ENCODE measurements at regions not wholly inside any gene's neighbourhood (a gene's known extent, or its start where the extent isn't known, plus 50 kb on each side); places are given as distances from the start of the nearest gene placed in this dataset.

DNA sequence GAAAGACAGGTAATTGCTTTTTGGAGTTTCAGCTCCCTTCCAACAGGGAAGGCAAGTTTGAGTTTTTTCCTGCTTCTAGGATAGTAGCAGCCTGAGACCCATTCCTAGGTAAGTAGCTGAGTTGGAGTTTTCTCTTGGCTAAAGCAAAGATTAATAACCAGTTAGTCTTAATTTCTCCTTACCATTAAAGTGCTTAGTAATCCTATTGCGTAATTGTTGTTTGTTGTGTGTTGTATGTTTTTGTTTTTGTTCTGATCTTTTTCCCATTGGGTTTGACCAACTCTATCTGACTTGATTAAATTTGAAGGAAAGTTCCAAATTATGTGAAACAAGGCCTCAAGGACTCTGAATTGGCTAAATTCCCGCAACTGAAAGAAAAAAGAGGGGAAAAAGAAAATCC is 83.5 kb downstream of the TBX22 start:
- DNase-seq (ENCODE audit: low spot score), result no peak

DNA sequence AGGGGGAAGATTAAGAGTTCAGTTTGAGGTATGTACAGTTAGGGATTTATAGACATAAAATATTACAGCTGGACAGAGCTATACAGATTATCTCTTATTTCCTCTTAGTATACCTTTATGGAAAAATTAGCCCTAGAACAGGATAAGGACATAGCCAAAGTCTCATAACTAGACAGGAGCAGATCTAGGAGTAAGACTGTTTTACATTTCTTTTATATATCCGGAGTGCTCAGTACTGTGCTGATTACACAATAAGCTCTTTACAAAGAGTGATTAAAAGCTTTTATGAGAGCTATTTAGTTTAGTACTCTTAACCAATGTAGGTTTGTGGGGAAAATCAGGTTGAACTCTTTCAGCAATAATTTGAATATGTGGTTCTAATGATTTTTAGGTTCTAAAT is 105.8 kb downstream of the TBX22 start:
- no peak for DNase-seq (ENCODE audit: low spot score)

DNA sequence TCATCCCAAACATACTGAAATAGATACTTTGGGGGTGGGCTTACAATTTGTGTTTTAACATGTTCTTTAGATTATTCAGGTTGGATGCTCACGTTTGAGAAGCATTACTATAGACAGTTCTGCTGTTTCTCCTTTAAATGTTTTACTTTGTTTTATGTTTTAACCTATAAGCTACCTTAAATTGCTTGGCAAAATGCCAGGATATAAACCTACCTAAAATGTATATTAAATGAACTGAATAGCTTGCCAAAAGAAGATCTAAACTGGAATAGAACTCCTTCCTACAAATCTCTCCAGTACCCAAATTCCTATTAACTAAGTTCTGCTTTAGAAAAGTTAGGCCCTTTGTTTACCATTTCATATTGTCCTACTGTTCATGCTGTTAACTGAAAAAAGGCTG is 124.4 kb downstream of the TBX22 start:
- no peak for DNase-seq (ENCODE audit: low spot score)

DNA sequence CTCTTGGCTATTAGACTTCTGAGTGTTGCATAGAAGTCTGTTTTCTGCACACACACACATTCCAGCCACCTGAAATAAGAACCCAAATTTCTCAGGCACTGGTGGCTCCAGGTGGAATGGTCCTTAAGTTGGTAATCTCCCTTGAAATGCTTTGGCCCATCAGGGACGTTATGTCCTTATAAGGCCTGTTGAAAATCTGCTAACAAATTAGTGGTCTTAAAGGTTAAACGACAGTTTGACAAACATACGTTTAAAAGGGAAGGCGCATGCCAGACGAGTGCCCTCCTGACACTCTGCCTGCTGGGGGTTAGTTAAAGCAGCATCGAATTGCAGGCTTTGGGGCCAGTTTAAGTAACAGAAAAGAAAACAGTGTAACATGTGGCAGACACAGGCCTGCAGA is 125.0 kb downstream of the TBX22 start:
- DNase-seq (ENCODE audit: low spot score), result no peak

DNA sequence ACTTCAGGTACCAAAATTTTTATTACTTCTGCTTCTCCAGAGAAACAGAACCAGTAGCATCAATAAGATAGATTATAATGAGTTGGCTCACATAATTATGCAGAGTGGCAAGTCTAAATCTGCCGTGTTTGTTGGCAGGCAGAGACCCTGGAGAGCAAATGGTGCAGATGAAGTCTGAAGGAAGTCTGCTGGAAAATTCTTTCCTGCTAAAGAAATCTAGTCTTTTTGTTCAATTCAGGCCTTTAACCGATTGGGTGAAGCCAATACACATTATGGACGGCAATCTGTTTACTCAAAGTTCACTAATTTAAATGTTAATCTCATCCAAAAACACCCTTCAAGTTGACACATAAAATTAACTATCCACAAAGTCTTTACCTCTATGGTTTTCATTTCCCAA is 156.0 kb downstream of the TBX22 start:
- DNase-seq (ENCODE audit: low spot score), result no peak

DNA sequence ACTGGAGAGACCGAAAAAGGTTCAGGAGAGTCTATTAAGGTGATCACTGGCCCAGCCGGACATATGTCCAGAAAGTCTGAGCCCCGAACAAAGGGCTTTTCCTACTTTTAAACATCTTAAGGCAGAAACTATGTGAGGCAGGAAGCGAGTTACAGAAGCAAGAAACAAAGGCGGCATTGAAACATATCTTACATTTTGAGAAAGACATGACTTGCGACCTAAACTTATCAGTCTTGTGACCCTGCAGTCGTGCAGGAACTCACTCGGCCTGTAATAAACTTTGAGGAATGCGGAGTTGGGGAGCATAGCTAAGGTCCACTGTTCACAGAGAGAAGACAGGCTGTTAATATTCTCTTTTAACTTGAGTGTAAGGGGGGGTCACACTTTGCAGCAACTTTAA is 158.7 kb downstream of the TBX22 start:
- no peak for DNase-seq (ENCODE audit: low spot score)

DNA sequence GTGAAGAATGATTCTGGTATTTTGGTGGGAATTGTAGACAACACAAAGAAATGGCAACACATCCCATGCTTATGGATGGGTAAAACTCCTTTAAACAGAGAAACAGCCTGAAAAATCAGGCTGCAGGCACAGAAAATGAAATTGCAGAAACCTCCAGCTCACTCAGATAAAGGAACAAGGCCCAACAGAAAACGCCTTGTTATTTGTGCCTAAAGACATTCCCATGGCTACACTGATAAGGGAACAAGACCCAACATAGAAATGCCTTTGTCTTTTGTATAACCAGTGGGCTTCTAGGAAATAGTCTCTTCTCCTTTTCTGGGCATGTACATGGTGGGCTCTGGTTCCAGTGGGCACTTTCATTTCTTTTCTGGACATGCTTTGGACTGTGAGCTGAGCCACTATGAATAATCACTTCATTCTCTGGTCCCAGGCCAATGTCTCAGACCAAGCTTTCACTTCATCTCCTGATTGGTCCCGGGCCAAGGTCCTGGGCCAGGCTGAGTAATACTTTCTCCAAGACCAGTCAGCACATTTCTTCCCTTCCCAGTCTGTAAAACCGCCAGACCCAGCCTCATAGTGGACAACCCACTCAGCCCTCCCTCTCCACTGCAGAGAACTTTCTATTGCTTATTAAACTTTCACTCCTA is 160.5 kb downstream of the TBX22 start:
- no peak for DNase-seq (ENCODE audit: low spot score)

DNA sequence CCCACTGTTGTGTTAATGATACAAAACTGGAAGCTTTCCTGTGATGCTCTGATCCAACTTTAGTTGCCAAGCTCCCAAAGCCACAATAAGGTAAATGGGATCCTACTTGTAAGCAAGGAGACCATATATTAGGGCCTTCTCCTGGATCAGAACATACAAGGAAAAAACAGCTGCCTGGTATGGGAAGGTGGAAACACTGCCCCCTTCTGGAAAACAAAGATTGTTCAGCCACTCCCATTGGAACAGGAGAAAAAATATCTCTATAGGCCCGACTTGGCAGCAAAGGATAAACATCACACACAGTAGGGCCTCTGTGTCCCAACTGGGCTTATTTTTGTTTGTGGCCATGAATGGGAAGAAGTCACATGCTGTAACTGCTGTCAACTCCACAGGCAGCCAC is 166.5 kb downstream of the TBX22 start:
- no peak for DNase-seq (ENCODE audit: low spot score)

DNA sequence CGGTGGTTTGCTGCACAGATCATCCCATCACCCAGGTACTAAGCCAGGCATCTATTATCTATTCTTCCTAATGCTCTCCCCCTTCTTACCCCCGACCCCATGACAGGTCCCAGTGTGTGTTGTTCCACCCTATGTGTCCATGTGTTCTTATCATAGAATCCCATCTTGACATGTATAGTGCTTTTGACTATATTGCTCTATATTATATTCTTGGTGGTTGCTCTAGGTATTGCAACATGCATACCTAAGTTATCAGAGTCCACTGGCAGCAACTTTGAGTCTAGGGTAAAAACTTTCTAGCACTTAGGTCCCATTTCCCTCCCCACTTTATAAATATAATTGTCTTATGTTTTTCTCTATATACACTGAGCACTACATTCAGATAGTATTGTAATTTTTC is 170.3 kb downstream of the TBX22 start:
- no peak for DNase-seq (ENCODE audit: low spot score)

DNA sequence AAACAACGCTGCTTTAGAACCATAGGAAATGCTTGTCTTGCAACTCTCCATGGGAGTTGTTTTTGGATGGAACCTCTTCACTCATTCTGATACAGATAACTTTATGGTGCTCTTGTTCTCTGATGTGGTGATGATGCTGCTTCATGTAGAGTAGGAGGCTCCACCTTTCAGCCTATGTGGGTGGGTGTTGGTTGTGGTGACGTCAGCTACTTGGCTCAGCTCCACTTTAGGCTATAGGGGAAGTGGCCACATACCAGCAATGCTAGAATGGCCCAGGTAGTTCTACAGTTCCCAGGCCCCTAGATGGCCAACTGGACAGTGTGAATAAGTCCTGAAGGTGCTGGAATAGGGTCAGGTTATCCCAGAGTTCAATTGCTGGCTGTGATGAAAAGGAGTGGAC is 192.1 kb downstream of the TBX22 start:
- no peak for DNase-seq (ENCODE audit: low spot score)

DNA sequence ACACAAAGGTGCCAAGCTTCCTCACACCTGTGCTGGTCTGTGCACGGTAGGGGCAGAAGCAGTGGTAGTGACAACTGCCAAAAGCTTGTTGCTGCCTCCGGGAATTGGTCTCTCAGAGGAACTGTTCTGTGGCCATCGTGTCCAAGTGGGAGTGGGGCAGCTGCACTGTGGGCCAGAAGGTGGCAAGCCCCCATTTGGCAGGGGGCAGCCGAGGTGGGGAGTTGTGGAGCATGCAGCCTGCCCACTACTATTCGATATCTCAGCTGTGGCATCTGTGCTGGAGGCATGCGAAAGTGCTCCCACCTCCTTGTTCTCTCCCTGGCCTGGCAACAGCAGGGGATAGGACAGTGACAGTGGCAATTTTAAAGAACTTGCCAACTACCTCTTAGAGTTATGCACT is 192.8 kb downstream of the TBX22 start:
- DNase-seq (ENCODE audit: low spot score), result no peak

DNA sequence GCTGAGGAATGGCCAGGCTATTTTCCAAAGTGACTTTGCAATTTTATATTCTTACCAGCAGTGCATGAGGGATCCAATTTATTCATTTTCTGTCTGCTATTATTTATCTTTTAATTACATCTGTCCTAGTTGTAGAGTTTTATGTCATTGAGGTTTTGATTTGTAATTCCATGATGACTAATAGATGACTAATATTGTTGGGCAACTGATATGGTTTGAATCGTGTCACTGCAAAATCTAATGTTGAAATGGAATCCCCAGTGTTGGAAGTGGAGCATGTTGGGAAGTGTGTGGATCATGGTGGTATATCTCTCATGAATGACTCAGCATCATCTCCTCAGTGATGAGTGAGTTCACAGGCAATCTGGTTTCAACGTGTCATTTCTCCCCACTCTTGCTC is 201.5 kb downstream of the TBX22 start:
- peak; percentile 2 for DNase-seq (ENCODE audit: low spot score)

DNA sequence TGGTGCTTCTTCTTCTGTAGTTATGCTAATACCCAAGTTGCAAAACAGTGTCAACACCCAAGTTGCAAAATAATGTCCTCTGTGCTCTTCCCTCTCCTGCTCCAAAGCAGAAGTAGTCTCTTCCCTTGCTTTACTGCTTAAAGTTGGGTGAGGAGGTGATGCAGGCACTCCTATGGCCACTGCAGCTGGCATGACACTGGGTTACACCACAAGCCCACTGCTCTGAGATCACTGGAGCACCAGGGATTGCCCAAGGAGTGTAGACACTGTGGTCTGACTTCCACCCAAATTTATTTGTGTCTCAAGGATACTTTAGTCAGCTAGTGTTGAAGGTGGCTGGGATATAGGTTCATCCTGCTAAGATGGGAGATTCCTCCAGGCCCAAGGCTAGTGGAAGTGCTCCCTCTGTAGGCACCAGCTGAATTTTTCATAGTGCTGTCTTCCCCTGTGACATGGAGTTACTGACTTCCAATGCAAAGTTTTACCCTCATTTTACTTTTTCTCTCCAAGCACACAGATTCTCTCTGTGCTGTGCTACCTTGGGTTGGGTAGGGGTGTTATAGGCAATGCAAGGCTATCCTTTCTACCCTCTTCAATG is 196.2 kb upstream of the TENT5D start:
- DNase-seq (ENCODE audit: low spot score), result no peak

DNA sequence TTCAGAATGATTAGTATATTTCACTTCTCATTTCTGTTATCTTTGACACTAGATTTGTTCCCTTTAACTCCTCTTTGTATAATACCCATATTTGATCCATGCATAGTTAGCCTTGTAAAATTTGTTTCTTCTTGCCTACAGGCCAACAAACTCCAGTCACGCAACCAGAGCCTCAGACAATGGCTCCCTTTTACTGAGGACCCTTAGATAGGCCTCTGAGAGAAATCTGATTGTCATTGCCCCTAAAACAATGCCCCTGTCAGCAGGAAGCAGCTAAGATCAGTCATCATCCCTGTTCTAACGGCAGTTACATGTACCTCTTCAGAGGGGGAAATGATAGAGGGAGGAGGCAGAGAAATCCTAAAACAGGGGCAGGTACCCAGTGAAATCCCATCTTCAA is 190.6 kb upstream of the TENT5D start:
- DNase-seq (ENCODE audit: low spot score), result no peak

DNA sequence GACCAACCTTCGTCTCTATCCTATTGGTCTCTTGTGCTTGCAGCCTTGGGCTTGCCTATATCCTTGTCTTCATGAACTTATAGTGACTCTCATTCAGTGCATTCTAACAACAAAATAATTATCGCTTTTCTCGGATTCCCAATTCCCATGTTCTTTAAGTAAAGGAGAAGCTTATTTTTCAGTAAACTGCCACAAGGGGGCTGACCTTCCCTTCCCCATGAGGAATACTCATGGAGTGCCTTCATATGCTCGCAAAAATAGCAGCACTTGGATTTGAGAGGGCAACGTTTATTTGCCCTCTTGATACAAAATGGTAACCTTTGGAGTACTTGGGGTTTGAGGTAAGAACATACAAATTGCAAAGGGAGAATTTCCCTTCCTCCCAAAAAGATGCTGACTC is 183.2 kb upstream of the TENT5D start:
- DNase-seq (ENCODE audit: low spot score), result no peak

DNA sequence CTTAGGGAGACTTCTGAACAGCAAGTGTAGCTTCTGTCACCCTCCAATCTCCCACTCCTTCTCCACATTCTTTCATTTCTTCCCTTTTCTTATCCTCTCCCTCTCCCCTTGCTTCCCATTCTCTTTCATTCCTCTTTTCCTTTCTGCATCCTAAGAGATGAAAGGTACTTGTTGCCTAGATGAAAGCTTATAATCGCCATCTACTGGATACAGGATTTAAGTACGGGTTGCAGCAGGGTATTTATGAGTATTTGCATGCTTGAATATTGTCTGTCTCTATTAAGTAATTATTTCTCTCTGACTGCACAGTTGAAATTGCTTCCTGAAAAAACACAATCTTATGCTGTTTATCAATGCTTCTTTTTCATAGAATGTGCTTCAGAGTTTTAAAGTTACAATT is 174.0 kb upstream of the TENT5D start:
- DNase-seq (ENCODE audit: low spot score), result peak; percentile 1

DNA sequence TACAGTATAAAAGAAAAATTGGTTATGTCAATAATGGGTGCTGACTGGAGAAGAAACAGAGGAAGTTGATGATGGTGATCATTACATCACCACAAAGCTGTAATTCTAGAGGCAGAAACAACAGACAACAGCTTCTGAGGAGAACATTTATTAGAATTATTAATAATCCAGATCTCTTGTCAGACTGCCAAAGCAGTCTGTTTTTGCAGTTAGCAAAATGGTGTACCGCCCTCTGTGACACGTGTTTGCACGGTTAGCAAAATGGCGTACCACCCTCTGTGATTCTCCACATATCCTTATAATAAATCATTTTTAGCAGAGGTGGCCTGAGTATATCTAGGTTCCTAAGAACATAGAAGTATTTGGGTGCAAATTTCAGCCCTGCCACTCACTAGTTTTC is 154.0 kb upstream of the TENT5D start:
- DNase-seq (ENCODE audit: low spot score), result no peak

DNA sequence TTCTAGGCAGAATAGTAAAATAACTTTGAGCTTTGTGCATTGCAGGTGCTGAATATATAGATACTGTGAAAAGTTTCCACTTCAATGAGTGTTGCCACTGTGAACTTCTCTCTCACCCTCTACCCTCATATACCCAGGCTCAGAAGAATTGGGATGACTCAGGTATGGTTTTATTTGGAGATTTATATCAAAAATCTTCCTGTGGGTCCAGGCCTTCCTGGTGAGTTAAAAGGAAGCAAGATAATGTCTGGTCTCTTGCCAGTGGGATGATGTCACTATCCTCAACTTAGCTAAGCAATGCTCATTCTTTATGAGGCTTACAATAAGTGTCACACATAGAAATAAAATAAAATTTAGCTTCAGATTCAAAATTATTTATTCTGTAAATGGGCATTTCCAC is 153.3 kb upstream of the TENT5D start:
- DNase-seq (ENCODE audit: low spot score), result no peak

DNA sequence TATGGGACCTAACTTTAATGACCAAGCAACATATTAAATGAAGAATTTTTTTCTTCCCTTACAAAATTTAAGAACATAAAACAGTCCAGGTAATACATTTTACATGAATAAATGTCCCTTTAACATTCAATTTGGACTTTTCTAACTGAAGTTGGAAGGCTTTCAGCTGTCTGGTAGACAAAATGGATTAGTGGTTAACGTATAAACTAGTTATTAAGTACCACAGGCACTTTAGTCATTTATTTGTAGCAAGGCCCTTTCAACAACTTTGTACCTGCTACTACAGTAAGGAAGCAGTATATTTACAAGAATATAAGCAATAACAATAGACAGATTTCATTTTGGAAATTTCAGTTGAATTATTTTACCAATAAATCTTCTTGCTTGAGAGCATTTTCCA is 152.5 kb upstream of the TENT5D start:
- no peak for DNase-seq (ENCODE audit: low spot score)

DNA sequence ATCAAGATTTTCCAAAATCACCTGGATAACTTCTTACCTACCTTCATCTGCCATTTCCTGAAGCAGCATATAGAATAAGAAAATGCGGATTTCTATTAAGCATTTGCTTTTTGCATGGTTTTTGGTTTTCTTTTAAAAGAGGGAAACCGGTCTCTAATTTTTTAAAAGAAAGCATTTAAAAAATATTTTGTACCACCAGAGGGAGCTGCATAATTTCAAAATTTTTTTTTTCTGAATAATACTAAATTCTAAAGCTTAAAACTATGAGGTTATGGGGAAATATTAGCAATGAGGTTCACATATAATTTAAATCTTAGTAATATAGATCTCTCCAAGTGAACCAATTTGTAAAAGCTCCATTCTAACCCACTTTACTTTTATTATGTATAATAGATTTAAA is 137.7 kb upstream of the TENT5D start:
- no peak for DNase-seq (ENCODE audit: low spot score)

DNA sequence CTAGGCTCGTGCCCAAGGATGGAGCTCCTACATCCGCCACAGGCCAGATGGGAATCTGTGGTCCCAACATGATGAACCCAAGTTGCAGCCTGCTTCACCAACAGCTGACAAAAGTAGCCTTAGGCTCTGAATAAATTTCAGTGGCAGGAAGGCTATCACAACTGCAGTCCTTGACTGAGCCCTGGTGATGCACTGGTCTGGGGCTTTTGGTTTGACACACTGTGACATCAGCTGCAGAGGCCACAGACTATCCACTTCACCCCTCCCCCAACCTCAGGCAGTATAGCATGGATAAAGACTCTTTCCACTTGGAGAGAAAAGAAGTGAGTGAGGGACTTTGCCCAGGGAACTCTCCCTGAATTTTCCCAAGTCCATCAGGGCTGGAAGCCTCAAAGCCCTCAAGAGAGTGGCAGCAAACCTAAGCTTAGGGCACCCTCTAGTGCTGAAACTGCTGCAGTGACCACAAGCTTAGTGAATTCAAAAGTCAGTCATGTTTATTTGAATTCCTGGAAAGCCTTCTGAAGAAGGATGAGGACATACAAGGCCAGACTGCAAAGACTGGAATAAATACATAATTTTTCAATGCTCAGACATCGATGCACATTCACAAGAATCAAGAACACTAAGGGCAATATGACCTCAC is 135.0 kb upstream of the TENT5D start:
- peak; percentile 16 for DNase-seq (ENCODE audit: low spot score)

DNA sequence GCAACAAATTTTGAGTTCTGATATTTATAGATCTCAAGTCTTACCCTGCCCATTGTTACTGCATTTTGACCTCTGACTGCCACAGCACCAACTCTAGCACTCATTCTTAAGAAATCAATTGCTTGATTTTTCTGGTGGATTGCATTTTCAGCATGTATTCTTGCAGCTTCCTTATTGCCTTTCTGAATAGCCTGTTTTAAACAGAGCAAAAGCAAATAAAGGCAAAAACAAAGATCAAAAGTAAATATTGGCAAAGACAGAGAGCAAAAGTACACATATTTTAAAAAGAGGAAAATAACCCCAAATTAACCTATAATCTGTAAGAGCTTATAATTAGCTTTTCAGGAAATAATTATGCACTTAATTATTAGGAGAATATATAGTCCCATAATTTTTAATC is 129.4 kb upstream of the TENT5D start:
- no peak for DNase-seq (ENCODE audit: low spot score)

DNA sequence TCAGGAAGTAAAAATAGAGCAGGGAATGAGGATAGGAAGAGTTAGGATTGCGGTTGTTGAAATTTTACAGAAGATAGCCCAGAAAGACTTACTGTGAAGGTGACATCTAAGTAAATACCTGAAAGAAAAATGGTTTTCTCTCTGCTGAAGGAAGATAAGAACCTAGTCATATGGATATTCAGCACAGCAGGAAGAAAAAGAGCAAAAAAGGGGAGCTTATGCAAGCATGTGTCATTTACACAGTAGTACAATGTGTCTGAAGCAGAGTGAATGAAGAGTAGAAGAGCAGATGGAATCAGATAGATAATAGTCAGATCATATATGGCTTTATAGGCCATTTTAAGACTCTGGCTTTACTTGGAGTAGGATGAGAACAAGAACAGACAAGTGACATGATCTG is 126.9 kb upstream of the TENT5D start:
- DNase-seq (ENCODE audit: low spot score), result no peak

DNA sequence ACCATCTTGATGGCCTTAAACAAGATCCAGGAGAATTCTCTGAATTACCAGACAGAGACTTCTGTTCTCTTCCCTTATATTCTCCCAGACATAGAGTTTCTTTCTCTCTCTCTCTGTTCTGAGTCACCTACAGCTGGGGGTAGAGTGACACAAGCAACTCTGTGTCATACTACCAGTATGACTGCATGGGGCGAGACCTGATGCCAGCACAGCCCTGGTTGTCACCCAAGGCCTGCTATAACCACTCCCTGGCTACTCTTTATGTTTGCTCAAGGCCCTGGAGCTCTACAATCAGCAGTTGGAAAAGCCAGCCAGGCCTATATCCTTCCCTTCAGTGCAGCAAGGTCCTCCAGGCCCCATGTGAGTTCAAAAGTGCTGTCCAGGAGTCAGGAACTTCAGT is 114.2 kb upstream of the TENT5D start:
- no peak for DNase-seq (ENCODE audit: low spot score)

Measured in SW480 (cell line).